PFSK-1 (cell line): ENCODE measurements at regions not wholly inside any gene's neighbourhood (a gene's known extent, or its start where the extent isn't known, plus 50 kb on each side); places are given as distances from the start of the nearest gene placed in this dataset.

Experiments
- FOXP2 ChIP-seq: optimal IDR thresholded peaks from 2 replicates; pipeline ENCODE3; 2011; ENCODE audit warnings: borderline replicate concordance, control low read depth, inconsistent platforms; ENCODE audit not compliant: insufficient read depth; ENCODE audit errors: extremely low read length, extremely low read depth
- POLR2AphosphoS5 ChIP-seq: IDR thresholded peaks from 2 replicates; pipeline ENCODE4 v1.6.1; 2012; ENCODE audit warnings: low read depth, mild to moderate bottlenecking, control low read depth, low read length, moderate library complexity
- SIN3A ChIP-seq: IDR thresholded peaks from 2 replicates; pipeline ENCODE4 v1.6.1; 2012; ENCODE audit warnings: mild to moderate bottlenecking, low read length, moderate library complexity, borderline replicate concordance; ENCODE audit not compliant: insufficient read depth
- TAF1 ChIP-seq: IDR thresholded peaks from 2 replicates; pipeline ENCODE4 v1.6.1; 2012; ENCODE audit warnings: low read length, control low read depth, borderline replicate concordance; ENCODE audit not compliant: insufficient read depth
- TF ChIP-seq, protein P1 (sequence below), 2 experiments: IDR thresholded peaks; 2 replicates each; pipeline versions ENCODE4 v1.6.1 to v1.8.0; 2011 to 2012; ENCODE audit warnings: low read depth in 2 of 2, low read length in 2 of 2, control low read depth in 1 of 2, inconsistent platforms in 1 of 2, mild to moderate bottlenecking in 1 of 2, moderate library complexity in 1 of 2; ENCODE audit not compliant: insufficient read depth in 1 of 2

DNA sequence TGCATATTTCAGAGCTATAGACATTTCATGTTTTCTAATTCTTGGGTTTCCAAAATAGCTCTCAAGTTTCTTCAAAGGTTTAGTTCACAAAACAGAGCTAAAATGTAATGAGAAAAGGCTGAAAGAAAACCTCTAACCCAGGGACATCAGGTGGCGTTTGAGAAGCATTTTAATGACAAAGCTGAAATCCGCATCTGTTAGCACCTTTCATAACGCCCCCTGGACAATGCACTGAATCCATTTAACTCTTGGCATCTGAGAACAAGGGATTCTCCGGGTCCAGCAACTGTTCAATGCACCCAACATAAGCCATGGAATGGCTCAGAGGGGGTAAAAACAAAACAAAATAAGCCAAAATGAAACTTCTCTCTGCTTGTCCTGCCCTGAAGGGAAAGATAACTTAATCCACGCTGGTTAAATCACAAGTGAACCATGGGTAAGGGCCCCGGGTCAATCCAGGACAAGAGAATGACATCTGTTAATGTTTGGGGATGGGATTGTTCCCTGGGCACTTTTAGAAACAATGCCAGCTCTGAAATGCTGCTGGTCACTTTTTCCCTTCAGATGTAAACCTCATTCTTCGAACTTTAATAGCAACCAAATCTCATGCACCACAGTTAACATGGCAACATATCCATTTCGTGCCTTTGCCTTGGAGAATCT, 466.2 kb upstream of the ADAMTS9 start:
- TF ChIP-seq POLR2AphosphoS5 (no peak), SIN3A (no peak), TAF1 (no peak), FOXP2 (no peak)
- TF ChIP-seq, protein P1, sequence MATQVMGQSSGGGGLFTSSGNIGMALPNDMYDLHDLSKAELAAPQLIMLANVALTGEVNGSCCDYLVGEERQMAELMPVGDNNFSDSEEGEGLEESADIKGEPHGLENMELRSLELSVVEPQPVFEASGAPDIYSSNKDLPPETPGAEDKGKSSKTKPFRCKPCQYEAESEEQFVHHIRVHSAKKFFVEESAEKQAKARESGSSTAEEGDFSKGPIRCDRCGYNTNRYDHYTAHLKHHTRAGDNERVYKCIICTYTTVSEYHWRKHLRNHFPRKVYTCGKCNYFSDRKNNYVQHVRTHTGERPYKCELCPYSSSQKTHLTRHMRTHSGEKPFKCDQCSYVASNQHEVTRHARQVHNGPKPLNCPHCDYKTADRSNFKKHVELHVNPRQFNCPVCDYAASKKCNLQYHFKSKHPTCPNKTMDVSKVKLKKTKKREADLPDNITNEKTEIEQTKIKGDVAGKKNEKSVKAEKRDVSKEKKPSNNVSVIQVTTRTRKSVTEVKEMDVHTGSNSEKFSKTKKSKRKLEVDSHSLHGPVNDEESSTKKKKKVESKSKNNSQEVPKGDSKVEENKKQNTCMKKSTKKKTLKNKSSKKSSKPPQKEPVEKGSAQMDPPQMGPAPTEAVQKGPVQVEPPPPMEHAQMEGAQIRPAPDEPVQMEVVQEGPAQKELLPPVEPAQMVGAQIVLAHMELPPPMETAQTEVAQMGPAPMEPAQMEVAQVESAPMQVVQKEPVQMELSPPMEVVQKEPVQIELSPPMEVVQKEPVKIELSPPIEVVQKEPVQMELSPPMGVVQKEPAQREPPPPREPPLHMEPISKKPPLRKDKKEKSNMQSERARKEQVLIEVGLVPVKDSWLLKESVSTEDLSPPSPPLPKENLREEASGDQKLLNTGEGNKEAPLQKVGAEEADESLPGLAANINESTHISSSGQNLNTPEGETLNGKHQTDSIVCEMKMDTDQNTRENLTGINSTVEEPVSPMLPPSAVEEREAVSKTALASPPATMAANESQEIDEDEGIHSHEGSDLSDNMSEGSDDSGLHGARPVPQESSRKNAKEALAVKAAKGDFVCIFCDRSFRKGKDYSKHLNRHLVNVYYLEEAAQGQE (IDR thresholded peaks at IDR 0.05; ENCODE audit: insufficient read depth in 1 of 2, low read depth in 2 of 2, low read length in 2 of 2): no peak

- TF ChIP-seq POLR2AphosphoS5: no peak
- no peak for TF ChIP-seq SIN3A
- TF ChIP-seq, protein P1 (IDR thresholded peaks at IDR 0.05; ENCODE audit: insufficient read depth in 1 of 2, low read depth in 2 of 2, low read length in 2 of 2): no peak
Observed at GRCh38 chr3:65151666-65152065, 463.9 kb upstream of the ADAMTS9 start.

DNA sequence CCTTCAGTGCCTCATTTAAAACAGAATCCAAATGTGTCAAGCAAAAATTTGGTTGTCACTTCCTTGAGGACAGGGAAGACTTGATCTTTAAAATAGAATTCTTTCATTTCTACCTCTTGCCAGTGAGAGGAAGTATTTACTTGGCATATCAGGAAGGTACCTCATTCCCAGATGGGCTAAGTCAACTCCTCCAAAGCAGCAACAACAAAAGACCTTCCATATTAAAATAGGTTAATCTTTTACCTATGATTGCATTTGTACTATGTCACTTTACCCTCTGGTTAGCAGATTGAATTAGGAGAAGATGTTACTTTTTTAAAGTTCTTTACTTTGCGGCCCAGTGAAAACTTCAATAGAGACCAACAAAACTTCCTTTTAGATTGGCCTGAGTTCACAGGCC, 462.1 kb upstream of the ADAMTS9 start:
- TF ChIP-seq FOXP2 (no peak), TAF1 (no peak), POLR2AphosphoS5 (no peak), SIN3A (no peak)
- TF ChIP-seq, protein P1 (IDR thresholded peaks at IDR 0.05; ENCODE audit: insufficient read depth in 1 of 2, low read depth in 2 of 2, low read length in 2 of 2): no peak

DNA sequence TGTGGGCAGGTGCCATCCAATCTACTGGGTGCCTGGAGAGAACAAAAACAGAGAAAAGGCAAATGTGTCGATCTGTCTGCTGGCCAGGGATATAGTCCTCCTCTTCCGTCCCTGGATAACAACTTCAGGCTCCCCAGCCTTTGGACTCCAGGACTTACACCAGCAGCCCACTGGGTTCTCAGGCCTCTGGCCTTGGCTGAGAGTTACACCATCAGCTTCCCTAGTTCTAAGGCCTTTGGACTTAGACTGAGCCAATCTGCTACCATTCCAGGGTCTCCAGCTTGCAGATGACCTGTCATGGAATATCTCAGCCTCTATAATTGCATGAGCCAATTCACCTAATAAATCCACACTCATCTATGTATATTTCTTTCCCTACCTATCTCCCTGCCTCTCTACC, 460.9 kb upstream of the ADAMTS9 start:
- TF ChIP-seq POLR2AphosphoS5 (no peak), TAF1 (no peak), FOXP2 (no peak)

GRCh38 chr3:65146179-65146578, 458.4 kb upstream of the ADAMTS9 start:
- TF ChIP-seq, protein P1 (IDR thresholded peaks at IDR 0.05; ENCODE audit: insufficient read depth in 1 of 2, low read depth in 2 of 2, low read length in 2 of 2): no peak
- TF ChIP-seq FOXP2: no peak
- no peak for TF ChIP-seq SIN3A
- no peak for TF ChIP-seq POLR2AphosphoS5
- TF ChIP-seq TAF1: no peak
